Parathyroid adenoma (tissue), 2 donors: ENCODE measurements at regions not wholly inside any gene's neighbourhood (a gene's known extent, or its start where the extent isn't known, plus 50 kb on each side); places are given as distances from the start of the nearest gene placed in this dataset.

Experiments
- H2AFZ ChIP-seq: fragments of 300-600 bp; sonication (generic); one replicate; pipeline ENCODE4 v1.7.0; 2017; ENCODE audit warnings: antibody characterized with exemption, mild to moderate bottlenecking
- H3K27ac ChIP-seq: fragments of 300-600 bp; sonication (generic); one replicate; pipeline ENCODE4 v1.7.0; 2017
- H3K27me3 ChIP-seq: fragments of 300-600 bp; sonication (generic); one replicate; pipeline ENCODE4 v1.7.0; 2017; ENCODE audit warnings: low read length; ENCODE audit not compliant: control insufficient read depth, insufficient read depth
- H3K36me3 ChIP-seq: fragments of 300-600 bp; sonication (generic); one replicate; pipeline ENCODE4 v1.7.0; 2017; ENCODE audit warnings: low read length; ENCODE audit not compliant: control insufficient read depth, insufficient read depth
- H3K4me1 ChIP-seq: fragments of 300-600 bp; sonication (generic); one replicate; pipeline ENCODE4 v1.7.0; 2017; ENCODE audit warnings: control low read depth
- H3K4me2 ChIP-seq: fragments of 300-600 bp; sonication (generic); one replicate; pipeline ENCODE4 v1.7.0; 2017; ENCODE audit warnings: low read length
- H3K4me3 ChIP-seq: fragments of 300-600 bp; sonication (generic); one replicate; pipeline ENCODE4 v1.7.0; 2017; ENCODE audit warnings: low read depth, low read length
- H3K79me2 ChIP-seq: fragments of 300-600 bp; sonication (generic); one replicate; pipeline ENCODE4 v1.7.0; 2017; ENCODE audit warnings: control low read depth
- H3K9ac ChIP-seq: fragments of 300-600 bp; sonication (generic); one replicate; pipeline ENCODE4 v1.7.0; 2017; ENCODE audit warnings: mild to moderate bottlenecking
- H3K9me3 ChIP-seq: fragments of 300-600 bp; sonication (generic); one replicate; pipeline ENCODE4 v1.7.0; 2017; ENCODE audit warnings: low read length; ENCODE audit not compliant: control insufficient read depth
- CTCF ChIP-seq: fragments of 300-600 bp; sonication (generic); IDR thresholded peaks from one replicate; pipeline ENCODE4 v1.7.0; 2017; ENCODE audit warnings: antibody characterized with exemption, mild to moderate bottlenecking
- donor health status: primary hyperparathyroidism.

GRCh38 chr15:91517491-91518200, 335.9 kb upstream of the SLCO3A1 start:
- Histone ChIP-seq H3K36me3 (no peaks in the 10 kb centered on the region), H3K27me3 (no peaks in the 10 kb centered on the region), H3K4me1 (no peaks in the 10 kb centered on the region), H3K9me3 (no peaks in the 10 kb centered on the region), H3K4me2 (no peak overlapping the region), H3K9ac (no peak overlapping the region), H2AFZ (no peak overlapping the region), H3K4me3 (no peak overlapping the region), H3K79me2 (no peaks in the 10 kb centered on the region), H3K27ac (no peak overlapping the region)
- TF ChIP-seq CTCF = no peak

GRCh38 chr15:91520850-91521249, 332.7 kb upstream of the SLCO3A1 start:
- no peaks in the 10 kb centered on the region for H3K79me2 ChIP-seq
- TF ChIP-seq CTCF = no peak
- H3K36me3 ChIP-seq = no peaks in the 10 kb centered on the region

GRCh38 chr15:91521548-91521947, 332.0 kb upstream of the SLCO3A1 start:
- H3K9ac ChIP-seq = no peak overlapping the region
- no peaks in the 10 kb centered on the region for H3K79me2 ChIP-seq
- no peak overlapping the region for H2AFZ ChIP-seq
- H3K27ac ChIP-seq = no peak overlapping the region
- H3K4me1 ChIP-seq = no peaks in the 10 kb centered on the region
- H3K36me3 ChIP-seq = no peaks in the 10 kb centered on the region
- H3K9me3 ChIP-seq = no peaks in the 10 kb centered on the region
- TF ChIP-seq CTCF = no peak
- no peak overlapping the region for H3K4me2 ChIP-seq
- H3K27me3 ChIP-seq = no peaks in the 10 kb centered on the region
- no peak overlapping the region for H3K4me3 ChIP-seq

More at GRCh38 chr15:91520850-91521249, 332.7 kb upstream of the SLCO3A1 start:
- H3K9ac ChIP-seq = no peak overlapping the region
- no peaks in the 10 kb centered on the region for H3K27me3 ChIP-seq
- H3K4me1 ChIP-seq = no peaks in the 10 kb centered on the region
- no peak overlapping the region for H2AFZ ChIP-seq
- H3K4me2 ChIP-seq = no peak overlapping the region
- no peak overlapping the region for H3K27ac ChIP-seq
- H3K9me3 ChIP-seq = no peaks in the 10 kb centered on the region
- no peak overlapping the region for H3K4me3 ChIP-seq

GRCh38 chr15:91521996-91522395, 331.5 kb upstream of the SLCO3A1 start:
- Histone ChIP-seq H3K27me3 (no peaks in the 10 kb centered on the region), H3K79me2 (no peaks in the 10 kb centered on the region), H3K36me3 (no peaks in the 10 kb centered on the region), H2AFZ (no peak overlapping the region), H3K4me3 (no peak overlapping the region), H3K9ac (no peak overlapping the region), H3K4me1 (no peaks in the 10 kb centered on the region), H3K27ac (no peak overlapping the region), H3K4me2 (no peak overlapping the region), H3K9me3 (no peaks in the 10 kb centered on the region)
- no peak for TF ChIP-seq CTCF
